HG03060 (cell line): ENCODE measurements at regions not wholly inside any gene's neighbourhood (a gene's known extent, or its start where the extent isn't known, plus 50 kb on each side); places are given as distances from the start of the nearest gene placed in this dataset.
"Not testable (repeated sequence)": the region's sequence is repeated elsewhere in the genome, so short reads cannot be mapped to it uniquely, and the experiment has no call there.

Experiments used
- ATAC-seq: cut with Tn5 transposase; IDR thresholded peaks from one replicate; pipeline ENCODE4 v1.9.1; 2021; ENCODE audit warnings: low read depth, moderate number of reproducible peaks; ENCODE audit not compliant: unreplicated experiment

- ATAC-seq, result no peak
Observed at GRCh38 chr4:56155432-56155831, 206.7 kb downstream of the CEP135 start.

GRCh38 chr4:56149591-56149990 lies 200.8 kb downstream of the CEP135 start:
- no peak for ATAC-seq

- no peak for ATAC-seq
Observed at GRCh38 chr4:56148428-56148827, 199.7 kb downstream of the CEP135 start.

GRCh38 chr4:56147371-56147770 lies 198.6 kb downstream of the CEP135 start:
- ATAC-seq, result no peak

GRCh38 chr4:56146956-56147355 lies 198.2 kb downstream of the CEP135 start:
- ATAC-seq, result no peak

DNA sequence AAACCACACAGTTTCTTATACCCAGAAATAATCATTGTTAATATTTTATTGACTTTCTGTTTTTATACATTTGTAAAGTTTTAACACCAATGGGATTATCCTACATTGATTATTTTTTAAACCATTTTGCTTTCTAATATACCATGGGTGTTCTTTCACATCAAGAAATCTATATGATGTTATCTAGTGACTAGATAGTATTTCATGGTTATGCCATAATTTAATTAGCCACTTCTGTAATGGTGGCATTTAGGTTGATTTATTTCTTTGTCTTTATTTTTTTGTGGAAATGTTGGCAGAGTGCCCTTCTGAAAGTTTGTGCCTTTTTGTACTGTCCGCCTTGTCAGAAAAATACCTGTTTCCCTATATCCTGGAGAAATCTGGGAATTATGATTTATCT lies 193.3 kb downstream of the CEP135 start:
- ATAC-seq, result no peak

DNA sequence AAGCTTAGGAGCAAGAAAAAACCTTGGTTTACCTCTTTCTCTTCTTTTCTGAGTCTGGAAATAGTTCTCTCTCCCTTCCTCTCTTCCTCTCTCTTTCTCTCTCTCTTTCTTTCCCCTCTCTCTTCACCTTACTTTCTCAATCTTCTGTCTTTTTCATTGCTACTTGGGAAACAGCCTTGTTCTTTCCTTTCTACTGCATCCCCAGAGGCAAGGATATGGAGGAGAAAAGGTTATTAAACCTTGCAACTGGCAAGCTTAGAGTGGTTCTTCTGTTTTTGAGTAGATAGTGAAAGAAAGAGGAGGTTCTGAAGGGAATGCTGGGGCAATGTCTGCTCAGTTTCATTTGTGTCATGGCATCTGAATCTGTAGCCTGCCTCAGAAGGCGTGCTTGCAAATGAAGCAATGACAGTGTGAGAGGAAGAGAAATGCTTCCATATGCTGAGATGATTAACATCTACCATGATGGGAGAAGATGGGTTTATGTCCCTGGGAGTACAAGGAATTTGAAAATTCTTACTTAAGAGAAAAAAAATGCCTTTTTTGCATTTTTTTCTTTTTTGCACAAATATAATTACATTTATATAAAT lies 190.6 kb downstream of the CEP135 start:
- no peak for ATAC-seq

- not testable (repeated sequence) for ATAC-seq
Observed at GRCh38 chr4:56134834-56135233, 186.1 kb downstream of the CEP135 start.

DNA sequence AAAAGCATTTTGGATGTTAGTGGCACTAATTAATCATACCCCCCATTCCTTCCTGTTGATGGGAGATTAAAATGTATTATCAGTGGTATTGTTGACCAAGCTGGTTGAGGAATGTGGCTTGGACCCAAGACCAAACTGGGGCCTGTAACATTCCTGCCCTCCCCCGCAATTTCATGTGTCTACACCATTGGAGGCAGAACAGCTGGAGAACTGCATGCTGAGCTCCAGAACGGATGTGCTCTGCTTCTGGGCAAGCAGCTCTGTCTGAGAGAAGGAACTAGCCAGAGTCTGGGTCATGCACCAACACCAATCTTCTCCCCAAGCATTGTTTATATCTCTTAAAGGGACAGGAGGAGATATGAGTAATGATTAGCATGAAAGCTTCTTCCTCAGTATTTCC lies 185.5 kb downstream of the CEP135 start:
- ATAC-seq, result no peak

DNA sequence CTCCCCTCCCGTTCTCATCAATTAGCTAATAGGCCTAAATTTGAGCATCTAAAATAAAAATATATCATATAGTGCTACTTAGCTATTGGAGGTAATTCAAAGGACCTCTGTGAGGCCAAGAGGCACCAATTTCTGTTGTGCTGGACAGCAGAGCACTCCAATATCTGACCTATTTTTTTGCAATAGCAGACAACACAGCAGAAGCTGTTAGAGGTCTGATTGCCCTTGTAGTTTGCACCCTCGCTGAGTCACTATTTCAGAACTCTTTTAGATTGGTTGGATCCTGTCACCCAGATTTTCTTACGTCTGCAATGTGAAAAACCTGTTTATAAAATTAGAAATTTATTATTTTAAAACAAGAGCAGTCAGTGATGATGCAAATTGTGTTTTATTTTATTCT lies 184.1 kb downstream of the CEP135 start:
- no peak for ATAC-seq

- ATAC-seq, result not testable (repeated sequence)
Observed at GRCh38 chr4:56132188-56132587, 183.4 kb downstream of the CEP135 start.

- ATAC-seq, result no peak
Observed at GRCh38 chr4:56130606-56131155, 181.9 kb downstream of the CEP135 start.

DNA sequence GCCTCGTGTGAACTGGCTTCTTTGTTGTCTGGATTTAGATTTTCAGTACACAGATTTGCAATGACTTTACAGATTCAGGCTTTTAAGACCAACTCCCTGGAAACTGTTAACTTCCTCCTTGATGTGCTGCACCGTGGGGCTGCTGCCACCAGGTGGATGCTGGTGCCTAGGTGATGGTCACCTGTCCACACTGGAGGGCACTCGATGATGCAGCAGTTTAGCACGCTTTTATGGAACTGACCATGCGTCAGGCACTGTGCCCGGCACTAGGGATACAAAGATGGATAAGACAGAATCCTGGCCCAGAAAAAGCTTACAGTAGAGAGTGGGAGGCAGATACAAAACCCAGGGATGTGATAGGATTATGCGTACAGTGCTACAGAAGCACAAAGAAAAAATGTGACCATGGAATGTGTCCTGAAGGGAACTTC lies 180.7 kb downstream of the CEP135 start:
- no peak for ATAC-seq

DNA sequence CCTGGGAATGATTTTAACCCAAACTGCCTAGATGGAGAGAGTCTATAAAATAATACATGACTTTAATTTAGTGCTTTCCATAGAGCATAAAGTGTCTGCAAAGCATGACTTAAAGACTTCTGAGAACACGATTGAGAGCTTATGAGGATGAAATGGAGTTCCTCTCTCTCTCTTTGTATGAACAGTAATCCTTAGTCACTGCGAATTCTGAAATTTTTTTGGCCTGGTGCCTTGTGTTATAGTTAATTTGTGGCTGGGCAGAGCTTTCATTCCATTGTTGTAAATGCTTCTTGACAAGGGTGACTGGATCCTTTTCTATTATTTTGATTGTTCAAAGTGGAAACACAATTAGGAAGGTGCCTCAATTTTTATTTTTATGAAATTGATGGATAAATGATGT lies 179.5 kb downstream of the CEP135 start:
- no peak for ATAC-seq

DNA sequence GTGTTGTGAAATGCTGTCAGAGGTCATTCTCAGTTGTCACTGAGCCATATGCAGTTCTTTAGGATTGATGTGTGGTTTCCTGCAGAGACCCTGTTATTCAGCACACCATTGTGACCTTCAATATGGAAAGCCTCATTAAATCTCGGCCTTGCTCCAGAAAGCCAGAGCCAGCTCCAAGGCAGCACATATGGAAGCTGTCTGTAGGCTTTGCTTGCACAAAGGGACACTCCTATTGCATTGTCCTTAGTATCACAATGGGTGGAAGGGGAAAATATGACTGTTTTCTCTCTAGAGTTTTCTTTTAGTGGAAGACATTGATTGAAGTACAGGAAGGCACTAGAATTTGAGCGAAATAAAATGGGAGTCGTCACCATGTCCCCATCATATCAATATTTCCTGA lies 179.0 kb downstream of the CEP135 start:
- no peak for ATAC-seq

- no peak for ATAC-seq
Observed at GRCh38 chr4:56123547-56123946, 174.8 kb downstream of the CEP135 start.

DNA sequence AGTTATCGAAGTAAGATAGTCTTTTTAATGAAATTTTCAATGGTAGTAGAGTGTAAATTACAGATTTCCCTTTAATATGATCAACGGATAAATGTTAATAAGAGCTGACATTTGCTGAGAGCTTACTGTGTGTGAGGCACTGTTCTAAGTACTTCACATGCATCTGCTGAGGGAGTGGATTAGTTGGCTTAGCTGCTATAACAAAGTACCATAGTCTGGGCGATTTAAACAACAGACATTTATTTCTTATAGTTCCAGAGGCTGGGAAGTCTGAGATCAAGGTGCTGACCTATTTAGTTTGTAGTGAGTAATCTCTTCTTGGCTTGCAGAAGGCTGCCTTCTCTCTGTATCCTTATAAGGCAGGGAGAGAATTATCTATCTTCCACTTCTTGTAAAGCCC lies 174.3 kb downstream of the CEP135 start:
- no peak for ATAC-seq

- no peak for ATAC-seq
Observed at GRCh38 chr4:56118845-56119244, 170.1 kb downstream of the CEP135 start.

GRCh38 chr4:56118055-56118454 lies 169.3 kb downstream of the CEP135 start:
- ATAC-seq, result no peak

- ATAC-seq, result no peak
Observed at GRCh38 chr4:56115898-56116297, 167.2 kb downstream of the CEP135 start.

- ATAC-seq, result no peak
Observed at GRCh38 chr4:56112377-56112776, 163.6 kb downstream of the CEP135 start.

- no peak for ATAC-seq
Observed at GRCh38 chr4:56106180-56107147, 157.7 kb downstream of the CEP135 start.
